ENCODE measurements at regions not wholly inside any gene's neighbourhood (a gene's known extent, or its start where the extent isn't known, plus 50 kb on each side); places are given as distances from the start of the nearest gene placed in this dataset.

GRCh38 chr12:34223640-34224039, 201.3 kb downstream of the ALG10 start:
- TF ChIP-seq EZH2 (IDR thresholded peaks at IDR 0.05; ENCODE audit: low read depth) (no peak), CTCF (conservative IDR thresholded peaks at IDR 0.05) (no peak)
